H1 (cell line): ENCODE measurements at regions not wholly inside any gene's neighbourhood (a gene's known extent, or its start where the extent isn't known, plus 50 kb on each side); places are given as distances from the start of the nearest gene placed in this dataset.

Source experiments
- CHD1 ChIP-seq: IDR thresholded peaks from 2 replicates; pipeline ENCODE4 v1.6.1; 2012; ENCODE audit warnings: low read depth, low read length, improper control_type of control experiment
- CTCF ChIP-seq, 3 experiments: IDR thresholded peaks; 1 replicate in 2 of 3; 2 replicates in 1 of 3; pipeline versions ENCODE4 v1.5.1 to v1.6.1; 2011; ENCODE audit warnings: low read length in 3 of 3, mild to moderate bottlenecking in 3 of 3, inconsistent platforms in 2 of 3, low read depth in 1 of 3, moderate library complexity in 1 of 3; ENCODE audit not compliant: insufficient read depth in 1 of 3; ENCODE audit errors: control extremely low read depth in 1 of 3
- EZH2 ChIP-seq: fragments of 200-600 bp; sonication (generic); IDR thresholded peaks from 2 replicates; pipeline ENCODE4 v1.7.1; 2012; ENCODE audit warnings: low read depth, mild to moderate bottlenecking, moderate library complexity, low read length, inconsistent platforms; ENCODE audit not compliant: severe bottlenecking

DNA sequence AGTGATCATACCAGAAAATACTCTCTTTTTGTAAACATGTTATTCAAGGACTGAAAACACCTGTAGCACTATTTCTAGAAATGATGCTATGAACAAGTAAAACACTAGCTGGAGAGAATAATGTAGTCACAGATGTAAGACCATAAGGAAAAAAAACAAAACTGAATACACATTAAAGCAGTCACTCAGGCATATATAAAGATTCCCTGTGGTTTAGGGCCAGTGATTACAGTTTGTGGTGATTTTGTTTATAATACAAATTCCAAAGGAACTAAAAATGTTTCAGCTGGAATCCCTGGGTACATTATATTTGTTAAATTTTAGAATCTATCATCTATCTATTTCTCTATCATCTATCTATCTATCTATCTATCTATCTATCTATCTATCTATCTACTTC, 777.8 kb upstream of the FRG1 start:
- no peak for TF ChIP-seq CHD1
- TF ChIP-seq EZH2, result no peak
- TF ChIP-seq CTCF (IDR thresholded peaks at IDR 0.05; ENCODE audit: control extremely low read depth in 1 of 3, insufficient read depth in 1 of 3, low read depth in 1 of 3, low read length in 3 of 3), result no peak
